ENCODE measurements at regions not wholly inside any gene's neighbourhood (a gene's known extent, or its start where the extent isn't known, plus 50 kb on each side); places are given as distances from the start of the nearest gene placed in this dataset.

- ATAC-seq: no peak
- H3K27ac Mint-ChIP-seq: no peak overlapping the region
- H3K27me3 Mint-ChIP-seq (ENCODE audit: insufficient read depth, low read depth, poor library complexity): no peaks in the 10 kb centered on the region
- Histone ChIP-seq H3K79me2 (replicated peaks; ENCODE audit: insufficient read depth) (no peaks in the 10 kb centered on the region), H3K27ac (ENCODE audit: low read depth) (no peak overlapping the region), H2AFZ (peak overlapping the region; percentile 64; the same call in 1 of the 2 replicates), H4K20me1 (replicated peaks; ENCODE audit: insufficient read depth) (no peaks in the 10 kb centered on the region), H3K4me3 (no peak overlapping the region), H3K27me3 (ENCODE audit: insufficient read depth) (no peaks in the 10 kb centered on the region), H3K36me3 (ENCODE audit: insufficient read depth) (peaks cover 7% of the 10 kb centered on the region), H3K4me2 (no peak overlapping the region), H3K9me2 (ENCODE audit: insufficient read depth) (no peaks in the 10 kb centered on the region), H3K4me1 (ENCODE audit: insufficient read depth) (no peaks in the 10 kb centered on the region), H3F3A (replicated peaks; ENCODE audit: low read depth) (no peaks in the 10 kb centered on the region)
- no peak for DNase-seq (ENCODE audit: low spot score)
- H3K4me1 Mint-ChIP-seq: no peaks in the 10 kb centered on the region
- TF ChIP-seq POLR2AphosphoS5 (IDR thresholded peaks at IDR 0.05; ENCODE audit: low read depth) (no peak), ZNF114 (CRISPR knock-in tag; IDR thresholded peaks at IDR 0.05) (no peak), JUNB (IDR thresholded peaks at IDR 0.05; ENCODE audit: unreplicated experiment) (no peak), ZNF462 (CRISPR knock-in tag; IDR thresholded peaks at IDR 0.05) (no peak), ETS1 (IDR thresholded peaks at IDR 0.05) (no peak), CTCF (conservative IDR thresholded peaks at IDR 0.05; ENCODE audit: low read depth in 2 of 2) (no peak), EZH2phosphoT487 (IDR thresholded peaks at IDR 0.05; ENCODE audit: unreplicated experiment) (no peak), STAT1 (IDR thresholded peaks at IDR 0.05; ENCODE audit: unreplicated experiment) (no peak), REST (IDR thresholded peaks at IDR 0.05; ENCODE audit: unreplicated experiment) (no peak), ZNF331 (CRISPR knock-in tag; IDR thresholded peaks at IDR 0.05; ENCODE audit: low read depth) (no peak), CREB1 (CRISPR knock-in tag; IDR thresholded peaks at IDR 0.05; ENCODE audit: low read depth) (no peak), NANOG (IDR thresholded peaks at IDR 0.05; ENCODE audit: borderline replicate concordance) (no peak), EZH2 (IDR thresholded peaks at IDR 0.05; ENCODE audit: low read depth, unreplicated experiment) (no peak)
- peaks cover 5% of the 10 kb centered on the region; the same call in 2 of the 3 replicates for H3K36me3 Mint-ChIP-seq (ENCODE audit: low read depth)
- no peak overlapping the region for H3K4me3 Mint-ChIP-seq
- H3K9me3 Mint-ChIP-seq: peaks cover 10% of the 10 kb centered on the region
Observed at GRCh38 chr18:40583671-40584070, 1371.4 kb upstream of the PIK3C3 start.

Data from GM23338 (cell line).